Endothelial cell of umbilical vein (primary cell): ENCODE measurements at regions not wholly inside any gene's neighbourhood (a gene's known extent, or its start where the extent isn't known, plus 50 kb on each side); places are given as distances from the start of the nearest gene placed in this dataset.

ENCODE experiments used
- BruUV-seq: library from RNA; stranded (reverse); fragments of 400-500 nt; replicated peaks from 2 replicates; lab custom pipeline; 2021; lab: Mats Ljungman, UMichigan
- CTCF ChIA-PET: fragments of 300-600, 350-600 bp; sonication (Branson Sonifier 250); formaldehyde crosslinking; loops from one replicate; lab custom pipeline; 2021; ENCODE audit warnings: antibody characterized with exemption, inconsistent platforms; lab: Charles Lee
- POLR2A ChIA-PET: fragments of 300-600, 350-600 bp; sonication (Branson Sonifier 250); formaldehyde crosslinking; loops from one replicate; lab custom pipeline; 2021; ENCODE audit warnings: antibody characterized with exemption, inconsistent platforms; lab: Charles Lee
- DNase-seq: peaks from one replicate; pipeline ENCODE4 v3.0.0-alpha.2; 2011; ENCODE audit warnings: low read depth, low spot score
- FAIRE-seq: peaks from 2 replicates; lab custom pipeline; 2011; peaks lifted over from hg19 to GRCh38; lab: Jason Lieb, UNC
- H2AFZ ChIP-seq: 2 replicates; pipeline ENCODE4 v1.6.0; 2012; ENCODE audit warnings: low read depth, low read length, control low read depth, inconsistent platforms
- H3K27ac ChIP-seq: 2 replicates; pipeline ENCODE4 v1.5.1; 2011; ENCODE audit warnings: low read depth, mild to moderate bottlenecking, control low read depth, low read length, moderate library complexity; ENCODE audit not compliant: insufficient read depth
- H3K27me3 ChIP-seq, 2 experiments: 2 replicates each; pipeline versions ENCODE4 v1.6.0 to v1.6.1; 2011; ENCODE audit warnings: low read length in 2 of 2, mixed read lengths in 1 of 2; ENCODE audit not compliant: control insufficient read depth in 2 of 2, insufficient read depth in 2 of 2
- H3K36me3 ChIP-seq, 2 experiments: 2 replicates in 1 of 2; 3 replicates in 1 of 2; pipeline ENCODE4 v1.5.1; 2011; ENCODE audit warnings: low read length in 2 of 2, mild to moderate bottlenecking in 1 of 2, moderate library complexity in 1 of 2; ENCODE audit not compliant: control insufficient read depth in 2 of 2, insufficient read depth in 2 of 2; ENCODE audit errors: extremely low read depth in 1 of 2
- H3K4me1 ChIP-seq: 3 replicates; pipeline ENCODE4 v1.5.1; 2011; ENCODE audit warnings: mild to moderate bottlenecking, low read length; ENCODE audit not compliant: control insufficient read depth, insufficient read depth; ENCODE audit errors: extremely low read depth
- H3K4me2 ChIP-seq: 2 replicates; pipeline ENCODE4 v1.6.1; 2011; ENCODE audit warnings: low read length, control low read depth, mixed read lengths; ENCODE audit not compliant: insufficient read depth
- H3K4me3 ChIP-seq, 3 experiments: fragments of 200-600 bp in 1 of 3; sonication (generic), shearing (Covaris generic) in 1 of 3; replicated peaks in 1 of 3; 2 replicates each; pipeline ENCODE4 v1.5.1; 2011 to 2016; ENCODE audit warnings: control low read depth in 3 of 3, low read length in 3 of 3, mild to moderate bottlenecking in 2 of 3, inconsistent platforms in 1 of 3, low read depth in 1 of 3, moderate library complexity in 1 of 3; ENCODE audit not compliant: insufficient read depth in 1 of 3
- H3K79me2 ChIP-seq: 2 replicates; pipeline ENCODE4 v1.6.0; 2012; ENCODE audit warnings: low read length, inconsistent platforms; ENCODE audit not compliant: control insufficient read depth, insufficient read depth
- H3K9ac ChIP-seq: replicated peaks from 2 replicates; pipeline ENCODE3; 2011; ENCODE audit warnings: low read length, control low read depth; ENCODE audit not compliant: insufficient read depth; ENCODE audit errors: extremely low read depth
- H3K9me1 ChIP-seq: replicated peaks from 3 replicates; pipeline ENCODE4 v1.6.0; 2011; ENCODE audit warnings: mild to moderate bottlenecking, low read length; ENCODE audit not compliant: control insufficient read depth, insufficient read depth; ENCODE audit errors: extremely low read depth
- H3K9me3 ChIP-seq: replicated peaks from 2 replicates; pipeline ENCODE4 v1.5.1; 2012; ENCODE audit warnings: low read length, inconsistent platforms; ENCODE audit not compliant: control insufficient read depth, insufficient read depth
- H4K20me1 ChIP-seq: replicated peaks from 2 replicates; pipeline ENCODE3; 2011; ENCODE audit warnings: mild to moderate bottlenecking, low read length; ENCODE audit not compliant: control insufficient read depth, insufficient read depth; ENCODE audit errors: extremely low read depth
- CTCF ChIP-seq, 2 donors: IDR thresholded peaks; 1 replicate in 1 of 2; 2 replicates in 1 of 2; pipeline ENCODE4 v1.5.1; 2011; ENCODE audit warnings: low read length in 2 of 2, mild to moderate bottlenecking in 2 of 2, moderate library complexity in 2 of 2, control low read depth in 1 of 2, inconsistent platforms in 1 of 2, low read depth in 1 of 2; ENCODE audit not compliant: insufficient read depth in 1 of 2; ENCODE audit errors: extremely low read depth in 1 of 2
- EZH2 ChIP-seq: IDR thresholded peaks from 2 replicates; pipeline ENCODE4 v1.6.1; 2012; ENCODE audit warnings: borderline replicate concordance, low read depth, mild to moderate bottlenecking, moderate library complexity, low read length, inconsistent platforms; ENCODE audit not compliant: severe bottlenecking
- FOS ChIP-seq: IDR thresholded peaks from 2 replicates; pipeline ENCODE4 v1.6.1; 2011; ENCODE audit warnings: mild to moderate bottlenecking, low read length, moderate library complexity, borderline replicate concordance; ENCODE audit not compliant: insufficient read depth
- GATA2 ChIP-seq: IDR thresholded peaks from 2 replicates; pipeline ENCODE4 v1.7.0; 2011; ENCODE audit warnings: low read depth, mild to moderate bottlenecking, moderate library complexity, mixed read lengths, low read length; ENCODE audit not compliant: insufficient read length, insufficient read depth
- JUN ChIP-seq: IDR thresholded peaks from 2 replicates; pipeline ENCODE4 v1.6.1; 2011; ENCODE audit warnings: borderline replicate concordance, low read depth; ENCODE audit not compliant: insufficient read length, insufficient read depth
- MAX ChIP-seq: IDR thresholded peaks from 2 replicates; pipeline ENCODE4 v1.6.1; 2011; ENCODE audit not compliant: insufficient read depth, insufficient read length
- MYC ChIP-seq: IDR thresholded peaks from one replicate; pipeline ENCODE4 v1.6.1; 2011; ENCODE audit warnings: mild to moderate bottlenecking, low read depth, low read length
- POLR2A ChIP-seq: IDR thresholded peaks from 2 replicates; pipeline ENCODE4 v1.6.1; 2012; ENCODE audit warnings: low read depth, mild to moderate bottlenecking, control low read depth, low read length
- POLR2AphosphoS5 ChIP-seq: IDR thresholded peaks from 2 replicates; pipeline ENCODE4 v1.6.1; 2012; ENCODE audit warnings: low read depth, mild to moderate bottlenecking, control low read depth, low read length, moderate library complexity; ENCODE audit not compliant: insufficient read depth
- dilution Hi-C: fragments of 300-500 bp; cut with MboI; formaldehyde crosslinking; loops from one replicate; pipeline ENCODE4 v1.15.0; 2019; ENCODE audit warnings: low sequenced_read_pairs; ENCODE audit not compliant: extremely low pct_ligation_motif_present
- intact Hi-C: fragments of 100-400 bp; cut with micrococcal nuclease; formaldehyde crosslinking; loops from one replicate; pipeline ENCODE4 v1.10.0; 2022

DNA sequence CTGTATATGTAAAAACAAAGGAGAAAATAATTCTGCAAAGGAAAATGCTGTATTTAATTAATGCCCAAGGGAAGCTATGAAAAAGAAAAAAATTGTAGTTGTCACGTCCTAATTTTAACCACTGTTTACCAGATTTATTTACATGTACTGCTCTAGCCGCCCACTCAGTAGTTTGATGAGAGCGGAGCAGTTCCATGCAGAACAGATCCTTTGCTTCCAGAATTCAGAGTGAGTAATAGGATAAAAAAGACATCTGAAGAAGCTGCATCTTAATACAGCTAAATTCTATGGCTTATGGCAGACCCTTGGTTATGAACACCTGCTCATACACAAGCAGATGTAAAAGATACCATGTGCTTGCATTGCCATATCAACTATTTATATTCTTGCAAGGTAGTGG lies 287.0 kb downstream of the GASK1B start:
- intact Hi-C loops = no loop called here
- Histone ChIP-seq H3K4me1 (no peaks in the 10 kb centered on the region), H3K9me3 (no peaks in the 10 kb centered on the region), H3K9ac (no peak overlapping the region), H4K20me1 (no peaks in the 10 kb centered on the region), H3K27me3 (no peaks in the 10 kb centered on the region), H2AFZ (no peak overlapping the region), H3K27ac (no peak overlapping the region), H3K4me3 (no peak overlapping the region), H3K9me1 (no peaks in the 10 kb centered on the region), H3K36me3 (no peaks in the 10 kb centered on the region), H3K4me2 (no peak overlapping the region), H3K79me2 (no peaks in the 10 kb centered on the region)
- no TSS peak for BruUV-seq
- dilution Hi-C loops = no loop called here
- DNase-seq = no peak
- no peak for TF ChIP-seq POLR2AphosphoS5
- no peak for TF ChIP-seq POLR2A
- no peak for TF ChIP-seq GATA2
- no peak for TF ChIP-seq MYC
- TF ChIP-seq JUN = no peak
- no peak for TF ChIP-seq FOS
- no peak for TF ChIP-seq MAX
- TF ChIP-seq CTCF (IDR thresholded peaks at IDR 0.05; ENCODE audit: extremely low read depth in 1 of 2, insufficient read depth in 1 of 2, low read depth in 1 of 2, low read length in 2 of 2) = no peak
- no peak for TF ChIP-seq EZH2
- no peak for FAIRE-seq
- ChIA-PET CTCF (interaction anchor here (0.8 kb wide), 1 partner anchor 1717 kb away, joined by 3 read pairs; no protein-coding TSS in a partner anchor), POLR2A (no interaction called here)
